Adrenal gland (tissue), 5 donors: ENCODE measurements at regions not wholly inside any gene's neighbourhood (a gene's known extent, or its start where the extent isn't known, plus 50 kb on each side); places are given as distances from the start of the nearest gene placed in this dataset.

Experiments
- CTCF ChIP-seq, 6 experiments: fragments of 450-650 bp in 4 of 6; fragments of 200-600 bp in 2 of 6; sonication (generic) in 1 of 6; IDR thresholded peaks; 1 replicate in 5 of 6; 2 replicates in 1 of 6; pipeline versions ENCODE4 v1.5.1 to v1.8.0; 2016 to 2021; ENCODE audit warnings: antibody characterized with exemption in 6 of 6, mild to moderate bottlenecking in 2 of 6, moderate library complexity in 1 of 6
- POLR2A ChIP-seq, 2 donors: fragments of 450-650 bp; IDR thresholded peaks; one replicate each; pipeline ENCODE4 v1.6.1; 2017; ENCODE audit warnings: antibody characterized with exemption in 2 of 2, mild to moderate bottlenecking in 2 of 2, moderate library complexity in 1 of 2
- donor health status: DM: no; HTN: no; CAD: no.

DNA sequence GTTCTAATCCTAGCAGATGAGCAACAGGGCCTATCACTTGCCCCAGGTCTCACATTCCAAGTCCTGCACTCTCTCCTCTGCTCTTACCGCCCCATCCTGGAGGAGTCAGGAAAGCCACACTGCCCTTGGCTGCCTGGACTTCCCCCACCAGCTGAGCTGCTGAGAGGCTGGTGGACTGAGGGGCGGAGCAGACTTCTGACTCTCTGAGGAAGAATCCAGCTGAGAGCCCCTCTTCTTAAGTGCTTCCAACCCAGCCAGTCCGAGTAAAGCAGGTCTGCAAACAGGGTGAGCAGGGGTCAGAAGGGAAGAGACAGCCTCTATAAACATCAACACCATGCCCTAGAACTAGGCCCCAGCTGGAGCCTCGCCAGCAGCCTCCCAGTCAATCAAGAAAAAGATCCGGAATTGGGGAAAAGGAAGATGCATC lies 92.4 kb upstream of the TMEM72 start:
- TF ChIP-seq CTCF (IDR thresholded peaks at IDR 0.05) (no peak), POLR2A (IDR thresholded peaks at IDR 0.05) (no peak)
